GM18858 (cell line): ENCODE measurements at regions not wholly inside any gene's neighbourhood (a gene's known extent, or its start where the extent isn't known, plus 50 kb on each side); places are given as distances from the start of the nearest gene placed in this dataset.

ENCODE experiments used
- ATAC-seq: cut with Tn5 transposase; IDR thresholded peaks from one replicate; pipeline ENCODE4 v1.9.1; 2021; ENCODE audit not compliant: unreplicated experiment

GRCh38 chr13:88074794-88075510 is 403.8 kb downstream of the SLITRK5 start:
- ATAC-seq = no peak

GRCh38 chr13:88085036-88085435 is 413.9 kb downstream of the SLITRK5 start:
- ATAC-seq = no peak

GRCh38 chr13:88086577-88086976 is 415.4 kb downstream of the SLITRK5 start:
- ATAC-seq = no peak

GRCh38 chr13:88097541-88097940 is 426.4 kb downstream of the SLITRK5 start:
- ATAC-seq = no peak

- no peak for ATAC-seq
These were observed 432.7 kb downstream of the SLITRK5 start for GRCh38 chr13:88103824-88104223.

- ATAC-seq = no peak
These were observed 433.4 kb downstream of the SLITRK5 start for GRCh38 chr13:88104576-88104975.

GRCh38 chr13:88107570-88107969 is 436.4 kb downstream of the SLITRK5 start:
- ATAC-seq = no peak

- no peak for ATAC-seq
These were observed 441.4 kb downstream of the SLITRK5 start for GRCh38 chr13:88112526-88112925.

GRCh38 chr13:88115976-88116375 is 444.8 kb downstream of the SLITRK5 start:
- ATAC-seq = no peak

GRCh38 chr13:88118952-88119351 is 447.8 kb downstream of the SLITRK5 start:
- ATAC-seq = no peak

GRCh38 chr13:88124142-88124541 is 453.0 kb downstream of the SLITRK5 start:
- ATAC-seq = no peak

- no peak for ATAC-seq
These were observed 453.9 kb downstream of the SLITRK5 start for GRCh38 chr13:88125055-88125454.

GRCh38 chr13:88136098-88136790 is 465.1 kb downstream of the SLITRK5 start:
- no peak for ATAC-seq

- ATAC-seq = peak; percentile 52
These were observed 471.5 kb downstream of the SLITRK5 start for GRCh38 chr13:88142653-88143052.

GRCh38 chr13:88144580-88144979 is 473.4 kb downstream of the SLITRK5 start:
- ATAC-seq = no peak

- no peak for ATAC-seq
These were observed 482.2 kb downstream of the SLITRK5 start for GRCh38 chr13:88153353-88153752.

GRCh38 chr13:88154001-88154400 is 482.8 kb downstream of the SLITRK5 start:
- no peak for ATAC-seq

GRCh38 chr13:88162076-88162702 is 491.0 kb downstream of the SLITRK5 start:
- no peak for ATAC-seq

- ATAC-seq = no peak
These were observed 505.1 kb downstream of the SLITRK5 start for GRCh38 chr13:88176231-88176630.

GRCh38 chr13:88183440-88183839 is 512.3 kb downstream of the SLITRK5 start:
- ATAC-seq = no peak

GRCh38 chr13:88188986-88189385 is 517.8 kb downstream of the SLITRK5 start:
- ATAC-seq = no peak

GRCh38 chr13:88189728-88190127 is 518.6 kb downstream of the SLITRK5 start:
- ATAC-seq = no peak
